ENCODE measurements at regions not wholly inside any gene's neighbourhood (a gene's known extent, or its start where the extent isn't known, plus 50 kb on each side); places are given as distances from the start of the nearest gene placed in this dataset.

DNA sequence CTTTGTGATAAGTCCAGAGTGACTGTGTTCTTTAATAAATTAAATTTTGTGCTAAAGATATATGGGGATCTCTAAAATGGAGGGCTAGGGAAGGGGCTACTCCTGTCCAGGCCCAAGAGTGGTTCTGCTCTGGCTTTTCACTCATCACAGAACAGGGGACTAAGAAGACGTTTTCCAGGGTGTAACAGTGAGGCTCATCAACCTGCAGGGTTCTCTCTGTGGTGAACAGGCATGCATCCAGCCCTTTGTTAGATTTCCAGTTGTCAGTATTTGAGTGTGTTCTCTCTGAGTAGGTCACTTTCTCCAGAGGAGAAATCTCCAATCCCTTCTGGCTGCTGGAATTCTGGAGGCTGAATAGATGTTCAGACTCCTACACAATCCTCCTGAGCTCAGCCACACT lies 408.9 kb downstream of the PLCL1 start:
- TF ChIP-seq YY1 (tag by site-specific recombination; IDR thresholded peaks at IDR 0.05), result no peak
- TF ChIP-seq CTCF (tag by site-specific recombination; IDR thresholded peaks at IDR 0.05), result no peak
- no peak for TF ChIP-seq OVOL3 (tag by site-specific recombination; IDR thresholded peaks at IDR 0.05)
- TF ChIP-seq, protein P1, sequence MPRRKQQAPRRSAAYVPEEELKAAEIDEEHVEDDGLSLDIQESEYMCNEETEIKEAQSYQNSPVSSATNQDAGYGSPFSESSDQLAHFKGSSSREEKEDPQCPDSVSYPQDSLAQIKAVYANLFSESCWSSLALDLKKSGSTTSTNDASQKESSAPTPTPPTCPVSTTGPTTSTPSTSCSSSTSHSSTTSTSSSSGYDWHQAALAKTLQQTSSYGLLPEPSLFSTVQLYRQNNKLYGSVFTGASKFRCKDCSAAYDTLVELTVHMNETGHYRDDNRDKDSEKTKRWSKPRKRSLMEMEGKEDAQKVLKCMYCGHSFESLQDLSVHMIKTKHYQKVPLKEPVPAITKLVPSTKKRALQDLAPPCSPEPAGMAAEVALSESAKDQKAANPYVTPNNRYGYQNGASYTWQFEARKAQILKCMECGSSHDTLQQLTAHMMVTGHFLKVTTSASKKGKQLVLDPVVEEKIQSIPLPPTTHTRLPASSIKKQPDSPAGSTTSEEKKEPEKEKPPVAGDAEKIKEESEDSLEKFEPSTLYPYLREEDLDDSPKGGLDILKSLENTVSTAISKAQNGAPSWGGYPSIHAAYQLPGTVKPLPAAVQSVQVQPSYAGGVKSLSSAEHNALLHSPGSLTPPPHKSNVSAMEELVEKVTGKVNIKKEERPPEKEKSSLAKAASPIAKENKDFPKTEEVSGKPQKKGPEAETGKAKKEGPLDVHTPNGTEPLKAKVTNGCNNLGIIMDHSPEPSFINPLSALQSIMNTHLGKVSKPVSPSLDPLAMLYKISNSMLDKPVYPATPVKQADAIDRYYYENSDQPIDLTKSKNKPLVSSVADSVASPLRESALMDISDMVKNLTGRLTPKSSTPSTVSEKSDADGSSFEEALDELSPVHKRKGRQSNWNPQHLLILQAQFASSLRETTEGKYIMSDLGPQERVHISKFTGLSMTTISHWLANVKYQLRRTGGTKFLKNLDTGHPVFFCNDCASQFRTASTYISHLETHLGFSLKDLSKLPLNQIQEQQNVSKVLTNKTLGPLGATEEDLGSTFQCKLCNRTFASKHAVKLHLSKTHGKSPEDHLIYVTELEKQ (tag by site-specific recombination; IDR thresholded peaks at IDR 0.05; ENCODE audit: borderline replicate concordance), result no peak
- TF ChIP-seq SALL2 (tag by site-specific recombination; IDR thresholded peaks at IDR 0.05; ENCODE audit: borderline replicate concordance), result no peak
- TF ChIP-seq, protein P2, sequence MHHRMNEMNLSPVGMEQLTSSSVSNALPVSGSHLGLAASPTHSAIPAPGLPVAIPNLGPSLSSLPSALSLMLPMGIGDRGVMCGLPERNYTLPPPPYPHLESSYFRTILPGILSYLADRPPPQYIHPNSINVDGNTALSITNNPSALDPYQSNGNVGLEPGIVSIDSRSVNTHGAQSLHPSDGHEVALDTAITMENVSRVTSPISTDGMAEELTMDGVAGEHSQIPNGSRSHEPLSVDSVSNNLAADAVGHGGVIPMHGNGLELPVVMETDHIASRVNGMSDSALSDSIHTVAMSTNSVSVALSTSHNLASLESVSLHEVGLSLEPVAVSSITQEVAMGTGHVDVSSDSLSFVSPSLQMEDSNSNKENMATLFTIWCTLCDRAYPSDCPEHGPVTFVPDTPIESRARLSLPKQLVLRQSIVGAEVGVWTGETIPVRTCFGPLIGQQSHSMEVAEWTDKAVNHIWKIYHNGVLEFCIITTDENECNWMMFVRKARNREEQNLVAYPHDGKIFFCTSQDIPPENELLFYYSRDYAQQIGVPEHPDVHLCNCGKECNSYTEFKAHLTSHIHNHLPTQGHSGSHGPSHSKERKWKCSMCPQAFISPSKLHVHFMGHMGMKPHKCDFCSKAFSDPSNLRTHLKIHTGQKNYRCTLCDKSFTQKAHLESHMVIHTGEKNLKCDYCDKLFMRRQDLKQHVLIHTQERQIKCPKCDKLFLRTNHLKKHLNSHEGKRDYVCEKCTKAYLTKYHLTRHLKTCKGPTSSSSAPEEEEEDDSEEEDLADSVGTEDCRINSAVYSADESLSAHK (tag by site-specific recombination; IDR thresholded peaks at IDR 0.05), result no peak
- TF ChIP-seq GLI4 (tag by site-specific recombination; IDR thresholded peaks at IDR 0.05), result no peak
- TF ChIP-seq, protein P3, sequence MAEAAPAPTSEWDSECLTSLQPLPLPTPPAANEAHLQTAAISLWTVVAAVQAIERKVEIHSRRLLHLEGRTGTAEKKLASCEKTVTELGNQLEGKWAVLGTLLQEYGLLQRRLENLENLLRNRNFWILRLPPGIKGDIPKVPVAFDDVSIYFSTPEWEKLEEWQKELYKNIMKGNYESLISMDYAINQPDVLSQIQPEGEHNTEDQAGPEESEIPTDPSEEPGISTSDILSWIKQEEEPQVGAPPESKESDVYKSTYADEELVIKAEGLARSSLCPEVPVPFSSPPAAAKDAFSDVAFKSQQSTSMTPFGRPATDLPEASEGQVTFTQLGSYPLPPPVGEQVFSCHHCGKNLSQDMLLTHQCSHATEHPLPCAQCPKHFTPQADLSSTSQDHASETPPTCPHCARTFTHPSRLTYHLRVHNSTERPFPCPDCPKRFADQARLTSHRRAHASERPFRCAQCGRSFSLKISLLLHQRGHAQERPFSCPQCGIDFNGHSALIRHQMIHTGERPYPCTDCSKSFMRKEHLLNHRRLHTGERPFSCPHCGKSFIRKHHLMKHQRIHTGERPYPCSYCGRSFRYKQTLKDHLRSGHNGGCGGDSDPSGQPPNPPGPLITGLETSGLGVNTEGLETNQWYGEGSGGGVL (tag by site-specific recombination; IDR thresholded peaks at IDR 0.05), result no peak
